Neuron (in vitro differentiated cells): ENCODE measurements at regions not wholly inside any gene's neighbourhood (a gene's known extent, or its start where the extent isn't known, plus 50 kb on each side); places are given as distances from the start of the nearest gene placed in this dataset.
"Not testable (repeated sequence)": the region's sequence is repeated elsewhere in the genome, so short reads cannot be mapped to it uniquely, and the experiment has no call there.

Source experiments
- H2AFZ ChIP-seq: one replicate; pipeline ENCODE4 v1.6.1; 2013; ENCODE audit warnings: low read depth, mild to moderate bottlenecking, inconsistent platforms, low read length, moderate library complexity
- H3K27me3 ChIP-seq: one replicate; pipeline ENCODE4 v1.6.1; 2013; ENCODE audit warnings: low read length; ENCODE audit not compliant: insufficient read depth
- H3K36me3 ChIP-seq: one replicate; pipeline ENCODE4 v1.6.1; 2013; ENCODE audit warnings: low read length; ENCODE audit not compliant: insufficient read depth
- H3K4me1 ChIP-seq: one replicate; pipeline ENCODE4 v1.6.1; 2013; ENCODE audit warnings: low read length; ENCODE audit not compliant: insufficient read depth
- H3K4me3 ChIP-seq: 2 replicates; pipeline ENCODE4 v1.5.1; 2013; ENCODE audit warnings: mild to moderate bottlenecking, low read length, moderate library complexity
- H3K9me3 ChIP-seq: one replicate; pipeline ENCODE4 v1.6.1; 2013; ENCODE audit warnings: low read length

- Histone ChIP-seq H3K27me3 (no peaks in the 10 kb centered on the region), H3K36me3 (no peaks in the 10 kb centered on the region), H3K4me3 (no peak overlapping the region), H3K9me3 (peaks cover 3% of the 10 kb centered on the region), H3K4me1 (no peaks in the 10 kb centered on the region), H2AFZ (no peak overlapping the region)
Observed at GRCh38 chr16:52690468-52690867, 143.5 kb upstream of the TOX3 start.

GRCh38 chr16:52680993-52681392 lies 134.1 kb upstream of the TOX3 start:
- H3K4me1 ChIP-seq, result peaks cover 5% of the 10 kb centered on the region
- no peaks in the 10 kb centered on the region for H3K36me3 ChIP-seq
- no peaks in the 10 kb centered on the region for H3K27me3 ChIP-seq
- H2AFZ ChIP-seq, result no peak overlapping the region
- no peak overlapping the region for H3K4me3 ChIP-seq
- H3K9me3 ChIP-seq, result no peaks in the 10 kb centered on the region

GRCh38 chr16:52677501-52677900 lies 130.6 kb upstream of the TOX3 start:
- no peak overlapping the region for H2AFZ ChIP-seq
- no peaks in the 10 kb centered on the region for H3K4me1 ChIP-seq
- no peaks in the 10 kb centered on the region for H3K9me3 ChIP-seq
- H3K27me3 ChIP-seq, result no peaks in the 10 kb centered on the region
- H3K36me3 ChIP-seq, result no peaks in the 10 kb centered on the region
- no peak overlapping the region for H3K4me3 ChIP-seq

- Histone ChIP-seq H2AFZ (no peak overlapping the region), H3K9me3 (no peaks in the 10 kb centered on the region), H3K27me3 (no peaks in the 10 kb centered on the region), H3K4me1 (no peaks in the 10 kb centered on the region), H3K36me3 (no peaks in the 10 kb centered on the region), H3K4me3 (no peak overlapping the region)
Observed at GRCh38 chr16:52676959-52677358, 130.0 kb upstream of the TOX3 start.

GRCh38 chr16:52671590-52671989 lies 124.6 kb upstream of the TOX3 start:
- H3K27me3 ChIP-seq, result no peaks in the 10 kb centered on the region
- no peaks in the 10 kb centered on the region for H3K36me3 ChIP-seq
- no peak overlapping the region for H2AFZ ChIP-seq
- H3K4me1 ChIP-seq, result no peaks in the 10 kb centered on the region
- H3K9me3 ChIP-seq, result peaks cover 2% of the 10 kb centered on the region
- H3K4me3 ChIP-seq, result no peak overlapping the region

GRCh38 chr16:52657924-52658323 lies 111.0 kb upstream of the TOX3 start:
- H3K4me1 ChIP-seq, result no peaks in the 10 kb centered on the region

GRCh38 chr16:52655916-52656315 lies 109.0 kb upstream of the TOX3 start:
- H3K4me1 ChIP-seq, H3K4me3 ChIP-seq, H2AFZ ChIP-seq, H3K9me3 ChIP-seq, H3K27me3 ChIP-seq, H3K36me3 ChIP-seq: not testable (repeated sequence)

More at GRCh38 chr16:52657924-52658323, 111.0 kb upstream of the TOX3 start:
- Histone ChIP-seq H3K4me3 (no peak overlapping the region), H3K36me3 (no peaks in the 10 kb centered on the region), H3K9me3 (peaks cover 5% of the 10 kb centered on the region), H2AFZ (no peak overlapping the region), H3K27me3 (no peaks in the 10 kb centered on the region)

- H3K27me3 ChIP-seq, H3K9me3 ChIP-seq, H3K4me3 ChIP-seq, H3K36me3 ChIP-seq, H2AFZ ChIP-seq: not testable (repeated sequence)
- H3K4me1 ChIP-seq, result peaks cover 16% of the 10 kb centered on the region
Observed at GRCh38 chr16:52655156-52655555, 108.2 kb upstream of the TOX3 start.

GRCh38 chr16:52652033-52652432 lies 105.1 kb upstream of the TOX3 start:
- Histone ChIP-seq H3K4me1 (peaks cover 38% of the 10 kb centered on the region), H3K36me3 (no peaks in the 10 kb centered on the region), H3K4me3 (no peak overlapping the region), H2AFZ (no peak overlapping the region), H3K27me3 (no peaks in the 10 kb centered on the region), H3K9me3 (no peaks in the 10 kb centered on the region)

- Histone ChIP-seq H3K27me3 (no peaks in the 10 kb centered on the region), H3K4me3 (no peak overlapping the region), H2AFZ (no peak overlapping the region), H3K4me1 (peaks cover 45% of the 10 kb centered on the region), H3K9me3 (no peaks in the 10 kb centered on the region), H3K36me3 (no peaks in the 10 kb centered on the region)
Observed at GRCh38 chr16:52650789-52651188, 103.8 kb upstream of the TOX3 start.

GRCh38 chr16:52650318-52650717 lies 103.4 kb upstream of the TOX3 start:
- Histone ChIP-seq H2AFZ (no peak overlapping the region), H3K9me3 (peaks cover 2% of the 10 kb centered on the region), H3K36me3 (no peaks in the 10 kb centered on the region), H3K27me3 (no peaks in the 10 kb centered on the region), H3K4me3 (no peak overlapping the region), H3K4me1 (peaks cover 50% of the 10 kb centered on the region)

- no peak overlapping the region for H2AFZ ChIP-seq
- H3K4me1 ChIP-seq, result peaks cover 53% of the 10 kb centered on the region
- H3K27me3 ChIP-seq, result no peaks in the 10 kb centered on the region
- H3K4me3 ChIP-seq, result no peak overlapping the region
- H3K9me3 ChIP-seq, result peaks cover 2% of the 10 kb centered on the region
- H3K36me3 ChIP-seq, result no peaks in the 10 kb centered on the region
Observed at GRCh38 chr16:52649870-52650269, 102.9 kb upstream of the TOX3 start.

- Histone ChIP-seq H3K27me3 (no peaks in the 10 kb centered on the region), H2AFZ (no peak overlapping the region), H3K4me1 (peaks cover 53% of the 10 kb centered on the region), H3K36me3 (no peaks in the 10 kb centered on the region), H3K9me3 (peaks cover 2% of the 10 kb centered on the region), H3K4me3 (no peak overlapping the region)
Observed at GRCh38 chr16:52647588-52647987, 100.6 kb upstream of the TOX3 start.

- Histone ChIP-seq H3K27me3 (no peaks in the 10 kb centered on the region), H2AFZ (no peak overlapping the region), H3K4me3 (no peak overlapping the region), H3K4me1 (peaks cover 25% of the 10 kb centered on the region), H3K9me3 (peaks cover 2% of the 10 kb centered on the region), H3K36me3 (no peaks in the 10 kb centered on the region)
Observed at GRCh38 chr16:52643006-52643405, 96.1 kb upstream of the TOX3 start.
